Activated CD4-positive, alpha-beta T cell treated with anti-CD3 and anti-CD28 coated beads, Interleukin-2, amount 50 U/mL, for 1 hour (primary cell): ENCODE measurements at regions not wholly inside any gene's neighbourhood (a gene's known extent, or its start where the extent isn't known, plus 50 kb on each side); places are given as distances from the start of the nearest gene placed in this dataset.

Source experiments
- DNase-seq: peaks from one replicate; pipeline ENCODE4 v3.0.0-alpha.2; 2020

- no peak for DNase-seq
Observed at GRCh38 chr22:22034469-22035132, 52.0 kb upstream of the TOP3B start.

DNA sequence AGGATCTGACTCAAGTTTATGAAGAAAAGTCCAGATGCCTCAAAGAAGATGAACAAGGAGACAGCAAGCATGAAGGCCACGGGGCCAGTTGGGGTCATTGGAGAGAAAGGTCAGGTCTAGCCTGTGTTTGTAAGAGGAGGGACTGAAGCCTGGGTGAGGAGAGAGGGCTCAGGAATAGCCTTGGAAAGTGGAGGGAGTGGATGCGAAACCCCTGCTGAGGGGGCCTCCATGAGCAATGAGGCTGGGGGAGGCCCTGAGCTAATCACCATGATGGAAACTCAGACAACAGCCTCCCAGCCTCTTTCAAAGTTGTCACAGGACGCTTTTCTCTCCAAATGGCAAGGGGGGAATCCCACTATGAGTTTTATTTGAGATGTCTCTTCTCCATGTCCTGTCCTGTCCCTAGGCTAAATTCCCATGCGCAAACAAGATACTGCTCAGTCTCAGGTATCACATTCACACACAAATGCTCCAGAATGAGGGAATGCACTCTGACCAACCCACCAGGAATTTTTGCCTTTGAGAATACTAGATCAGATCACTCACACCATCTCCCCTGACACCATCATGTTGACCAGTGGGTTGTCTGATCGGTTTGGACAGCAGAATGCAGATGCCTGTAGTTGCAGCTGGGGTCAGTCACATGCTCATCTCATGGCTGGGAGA is 51.3 kb upstream of the TOP3B start:
- no peak for DNase-seq

DNA sequence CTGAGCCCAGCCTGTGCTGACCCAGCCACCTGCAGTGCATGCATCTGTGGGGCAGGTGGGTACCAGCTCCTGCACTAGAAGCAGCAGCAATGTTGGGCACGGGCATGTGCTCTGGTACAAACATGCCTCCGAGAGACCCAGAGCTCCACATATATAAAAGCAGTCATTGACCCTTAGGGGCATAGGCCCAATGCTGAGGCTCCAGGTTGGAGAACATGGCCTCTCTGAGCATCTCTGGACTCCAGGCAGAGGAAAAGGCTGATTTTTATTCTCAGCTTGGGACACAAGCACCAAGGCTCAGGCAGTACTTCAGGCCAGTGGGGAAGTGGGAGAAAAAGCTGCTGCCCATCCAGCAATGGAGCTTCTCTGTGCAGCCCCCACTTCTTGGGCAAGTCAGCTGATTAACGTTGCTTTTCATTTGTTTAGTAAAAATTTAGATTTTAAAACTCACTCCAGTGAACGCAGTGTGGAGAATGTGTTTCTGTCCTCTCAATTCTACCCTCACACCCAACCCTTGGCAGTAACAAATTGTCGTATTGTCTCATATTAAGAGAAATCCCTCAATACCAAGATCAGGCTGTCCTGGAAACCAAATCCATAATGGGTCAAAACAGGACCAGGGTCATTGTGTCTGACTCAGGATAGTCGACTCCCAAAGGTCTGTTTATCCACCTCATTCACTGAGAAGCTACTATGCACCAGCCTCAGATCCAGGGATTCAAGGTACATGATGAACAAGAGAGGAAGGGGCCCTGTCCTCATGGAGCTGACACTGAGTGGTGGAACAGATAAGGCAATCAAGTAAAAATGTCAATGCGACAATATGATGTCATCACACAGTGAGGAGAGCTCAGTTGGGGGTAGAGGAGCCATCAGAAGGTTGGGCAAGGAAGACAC is 50.6 kb upstream of the TOP3B start:
- no peak for DNase-seq

- no peak for DNase-seq
Observed at GRCh38 chr22:22032099-22032905, 49.7 kb upstream of the TOP3B start.
